IPS-15b (cell line): ENCODE measurements at regions not wholly inside any gene's neighbourhood (a gene's known extent, or its start where the extent isn't known, plus 50 kb on each side); places are given as distances from the start of the nearest gene placed in this dataset.

Experiments used
- H3K27me3 ChIP-seq: one replicate; pipeline ENCODE4 v1.6.1; 2013; ENCODE audit warnings: low read length; ENCODE audit not compliant: control insufficient read depth, insufficient read depth
- H3K36me3 ChIP-seq: one replicate; pipeline ENCODE4 v1.6.1; 2013; ENCODE audit warnings: low read length; ENCODE audit not compliant: control insufficient read depth, insufficient read depth
- H3K4me1 ChIP-seq: one replicate; pipeline ENCODE4 v1.6.1; 2013; ENCODE audit warnings: mild to moderate bottlenecking, low read length; ENCODE audit not compliant: control insufficient read depth, insufficient read depth
- H3K4me3 ChIP-seq: one replicate; pipeline ENCODE4 v1.5.1; 2013; ENCODE audit warnings: low read depth, low read length
- H3K9ac ChIP-seq: one replicate; pipeline ENCODE4 v1.6.1; 2013; ENCODE audit warnings: low read depth, mild to moderate bottlenecking, low read length
- H3K9me3 ChIP-seq: one replicate; pipeline ENCODE4 v1.6.1; 2013; ENCODE audit warnings: mild to moderate bottlenecking, low read length; ENCODE audit not compliant: control insufficient read depth, insufficient read depth

GRCh38 chr3:127490271-127491023 lies 100.1 kb downstream of the TPRA1 start:
- H3K9me3 ChIP-seq, result peaks cover 15% of the 10 kb centered on the region
- H3K9ac ChIP-seq, result no peak overlapping the region
- no peaks in the 10 kb centered on the region for H3K27me3 ChIP-seq
- H3K4me3 ChIP-seq, result no peak overlapping the region
- no peaks in the 10 kb centered on the region for H3K4me1 ChIP-seq
- H3K36me3 ChIP-seq, result no peaks in the 10 kb centered on the region

DNA sequence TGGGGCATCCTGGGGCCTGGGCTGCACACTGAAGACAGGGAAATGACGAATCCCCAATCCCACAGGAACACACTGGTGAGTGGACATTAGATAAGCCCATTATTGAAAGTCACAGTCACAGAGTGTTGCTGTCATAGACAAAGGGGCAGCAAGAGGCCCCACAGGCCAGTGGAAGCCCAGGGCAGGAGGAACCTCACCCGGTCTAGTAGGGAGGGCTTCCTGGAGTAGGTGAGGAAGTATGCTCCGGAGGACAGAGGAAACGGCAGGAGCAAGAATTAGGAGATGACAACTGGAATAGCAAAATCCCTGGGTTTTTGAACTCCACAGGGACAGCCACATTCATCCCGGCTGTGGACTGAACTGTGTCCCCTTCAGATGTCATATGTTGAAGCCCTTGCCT lies 101.2 kb downstream of the TPRA1 start:
- Histone ChIP-seq H3K4me3 (no peak overlapping the region), H3K9me3 (peaks cover 14% of the 10 kb centered on the region), H3K36me3 (no peaks in the 10 kb centered on the region), H3K4me1 (no peaks in the 10 kb centered on the region), H3K9ac (no peak overlapping the region), H3K27me3 (no peaks in the 10 kb centered on the region)

DNA sequence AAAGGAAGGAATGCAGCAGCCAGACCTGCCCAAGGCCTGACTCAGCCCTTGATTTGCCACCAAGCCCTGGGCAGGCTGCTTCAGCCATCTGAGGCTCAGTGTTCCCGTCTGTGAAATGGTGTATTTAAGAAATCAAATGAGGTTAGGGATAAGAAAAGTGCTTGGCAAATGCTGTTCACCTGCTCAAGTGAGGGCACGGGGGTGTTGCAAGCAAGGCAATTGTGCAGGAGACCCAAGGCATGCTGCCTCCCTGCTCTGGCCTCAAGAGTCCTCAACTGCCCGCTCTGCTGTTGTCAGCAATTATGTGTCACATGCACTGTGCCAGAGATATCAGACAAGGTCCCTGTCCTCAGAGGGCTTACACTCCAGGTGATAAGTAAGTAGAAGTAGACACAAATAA lies 101.8 kb downstream of the TPRA1 start:
- Histone ChIP-seq H3K9me3 (peaks cover 9% of the 10 kb centered on the region), H3K27me3 (no peaks in the 10 kb centered on the region), H3K4me3 (no peak overlapping the region), H3K4me1 (no peaks in the 10 kb centered on the region), H3K9ac (no peak overlapping the region), H3K36me3 (no peaks in the 10 kb centered on the region)

DNA sequence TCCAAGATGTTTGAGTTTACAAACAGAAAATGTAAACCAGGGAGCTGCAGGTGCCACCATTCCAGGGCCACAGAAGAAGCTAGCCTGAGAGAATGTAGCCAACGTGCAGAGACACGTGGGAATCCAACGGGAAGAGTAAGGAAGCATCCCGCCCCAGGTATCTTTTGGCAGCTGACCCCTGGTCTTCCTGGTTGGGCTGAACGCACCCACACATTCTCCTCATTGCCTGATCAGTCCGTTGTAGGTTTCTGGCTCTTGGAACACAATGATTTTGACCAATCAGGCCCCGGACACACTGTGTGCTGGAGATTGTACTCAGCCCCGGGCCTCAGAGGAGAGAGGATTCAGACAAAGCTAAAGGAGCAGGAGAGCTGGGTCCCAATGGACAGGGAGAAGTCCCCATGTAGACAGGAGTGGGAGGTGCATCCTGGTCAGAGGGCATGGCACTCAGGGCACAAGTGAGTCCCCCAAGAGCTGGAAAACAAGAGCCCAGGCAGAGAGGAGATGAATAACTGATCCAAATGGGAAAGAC lies 102.3 kb downstream of the TPRA1 start:
- Histone ChIP-seq H3K4me3 (no peak overlapping the region), H3K36me3 (no peaks in the 10 kb centered on the region), H3K9me3 (peaks cover 5% of the 10 kb centered on the region), H3K9ac (no peak overlapping the region), H3K27me3 (no peaks in the 10 kb centered on the region), H3K4me1 (no peaks in the 10 kb centered on the region)

DNA sequence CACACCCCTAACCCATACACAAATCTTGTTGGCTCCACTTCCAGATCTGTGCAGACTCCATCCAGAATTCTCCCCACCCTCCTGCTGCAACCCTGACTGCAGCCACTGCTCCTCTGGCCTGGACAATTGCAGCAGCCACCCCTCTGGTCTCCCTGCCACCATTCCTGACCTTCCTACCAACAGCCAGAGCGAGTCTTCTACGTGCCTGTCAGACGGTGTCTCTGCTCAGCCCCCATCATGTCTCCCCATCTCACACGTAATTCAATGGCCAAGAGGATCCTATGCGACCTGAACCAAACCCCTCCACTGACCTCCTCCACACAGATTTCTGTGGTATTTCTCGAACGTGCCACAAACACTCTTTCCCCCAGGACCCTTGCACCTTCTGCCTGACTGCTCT lies 103.3 kb downstream of the TPRA1 start:
- Histone ChIP-seq H3K9ac (no peak overlapping the region), H3K36me3 (no peaks in the 10 kb centered on the region), H3K4me3 (no peak overlapping the region), H3K27me3 (no peaks in the 10 kb centered on the region), H3K4me1 (no peaks in the 10 kb centered on the region), H3K9me3 (peaks cover 5% of the 10 kb centered on the region)

GRCh38 chr3:127486321-127486944 lies 104.1 kb downstream of the TPRA1 start:
- Histone ChIP-seq H3K4me3 (no peak overlapping the region), H3K4me1 (no peaks in the 10 kb centered on the region), H3K36me3 (no peaks in the 10 kb centered on the region), H3K27me3 (no peaks in the 10 kb centered on the region), H3K9me3 (peaks cover 5% of the 10 kb centered on the region), H3K9ac (no peak overlapping the region)

DNA sequence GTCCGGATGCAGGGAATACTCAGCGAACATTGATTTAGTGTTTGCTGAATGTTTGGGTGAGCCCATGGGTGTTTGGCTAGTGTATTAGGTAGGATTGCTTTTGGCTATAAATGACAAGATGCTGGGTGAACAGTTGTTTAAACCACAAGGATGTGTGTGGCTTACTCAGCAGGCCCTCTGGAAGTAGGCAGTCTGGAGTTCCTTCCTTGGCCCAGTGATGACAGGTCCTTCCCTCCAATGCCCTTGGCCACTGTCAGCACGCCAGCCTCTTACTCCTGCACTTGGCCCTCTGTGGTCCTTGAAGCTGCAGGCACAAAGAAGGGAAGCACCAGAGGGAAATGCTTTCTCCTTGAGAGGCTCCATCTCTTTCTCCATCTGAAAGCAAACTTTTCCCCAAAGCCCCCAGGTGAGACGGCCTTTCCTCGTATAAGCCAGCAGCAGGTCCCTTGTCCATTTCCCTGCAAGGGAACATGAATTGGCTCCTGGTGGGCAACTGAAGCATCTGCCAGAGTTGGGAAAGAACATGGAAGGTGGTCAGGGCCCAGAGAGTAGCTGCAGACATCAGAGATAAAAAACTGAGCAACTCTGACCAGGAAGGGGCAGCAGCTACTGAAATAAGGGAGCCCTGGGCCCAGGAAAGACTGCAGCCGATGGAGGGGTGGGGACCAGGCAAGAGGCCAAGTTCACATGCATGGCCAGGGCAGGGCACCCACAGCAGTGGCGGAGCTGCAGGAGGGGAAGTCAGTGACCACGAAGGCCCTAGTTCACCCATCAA lies 105.0 kb downstream of the TPRA1 start:
- Histone ChIP-seq H3K4me1 (no peaks in the 10 kb centered on the region), H3K9me3 (peaks cover 5% of the 10 kb centered on the region), H3K9ac (no peak overlapping the region), H3K36me3 (no peaks in the 10 kb centered on the region), H3K27me3 (no peaks in the 10 kb centered on the region), H3K4me3 (no peak overlapping the region)

DNA sequence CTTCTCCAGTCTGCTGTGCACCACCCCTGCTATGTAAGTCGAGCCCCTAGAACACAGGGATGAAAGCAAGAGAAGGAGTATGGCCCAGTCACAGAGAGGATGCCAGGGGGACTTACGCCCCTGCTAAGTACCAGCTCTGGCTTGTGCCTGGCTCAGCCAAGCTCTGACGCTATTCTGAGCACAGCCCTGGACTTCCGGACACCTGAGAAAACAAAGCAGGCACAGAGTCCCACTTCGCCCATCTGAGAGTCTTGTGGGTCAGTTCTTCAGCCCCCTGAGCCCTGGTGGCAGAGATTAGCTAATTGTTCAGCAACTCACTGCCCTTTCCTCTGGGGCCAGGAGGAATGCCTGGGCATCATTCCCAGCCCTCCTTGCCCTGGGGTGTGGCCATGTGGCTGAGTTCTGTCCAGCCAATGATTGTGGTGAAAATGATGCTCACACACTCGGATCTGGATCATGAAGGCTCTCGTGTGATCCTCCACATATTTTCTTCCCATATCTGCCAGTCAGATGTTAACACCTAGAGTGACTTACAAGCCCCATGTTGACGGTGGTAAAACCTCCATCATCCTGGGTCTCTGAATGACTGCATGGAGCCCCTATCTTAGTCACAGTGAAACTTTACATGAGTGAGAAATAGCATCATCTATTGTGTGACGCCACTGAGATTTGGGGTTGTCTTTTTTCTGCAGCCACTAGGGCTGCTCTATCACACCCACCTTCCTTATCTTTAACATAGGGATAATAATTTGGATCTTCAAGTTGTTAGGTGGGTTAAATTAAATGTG lies 105.7 kb downstream of the TPRA1 start:
- H3K9ac ChIP-seq, result no peak overlapping the region
- no peak overlapping the region for H3K4me3 ChIP-seq
- no peaks in the 10 kb centered on the region for H3K27me3 ChIP-seq
- H3K36me3 ChIP-seq, result no peaks in the 10 kb centered on the region
- H3K9me3 ChIP-seq, result peaks cover 5% of the 10 kb centered on the region
- no peaks in the 10 kb centered on the region for H3K4me1 ChIP-seq

DNA sequence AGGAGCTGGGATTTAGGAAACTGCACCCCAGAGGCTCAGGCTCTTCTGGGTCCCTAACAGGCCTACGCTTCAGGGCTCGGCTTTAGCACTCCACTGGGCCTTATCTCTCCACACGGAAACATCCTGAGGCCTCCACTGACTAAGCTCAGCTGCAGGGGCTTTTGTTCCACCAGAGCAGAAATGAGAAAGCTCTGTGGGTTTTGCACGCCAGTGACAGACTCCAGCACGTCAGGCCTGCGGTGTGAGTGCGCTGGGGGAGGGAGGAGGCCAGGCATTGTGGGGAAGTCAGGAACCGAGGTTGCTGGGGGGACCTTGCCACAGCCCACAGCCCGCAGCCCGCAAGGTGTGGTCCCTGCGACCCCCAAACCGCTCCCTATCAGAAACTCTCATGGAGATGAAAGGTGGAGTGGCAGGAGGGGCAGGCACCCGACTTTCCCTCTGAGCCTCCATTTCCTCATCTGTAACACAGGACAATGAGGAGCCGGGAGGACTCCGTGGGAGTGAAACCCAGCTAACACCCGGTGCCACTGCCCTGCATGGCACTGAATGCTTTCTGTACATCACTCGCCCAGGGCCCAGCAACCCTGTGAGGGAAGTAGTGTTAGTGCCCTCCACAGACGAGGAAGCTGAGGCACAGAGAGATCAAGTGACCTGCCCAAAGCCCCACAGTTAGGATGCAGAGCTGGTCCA lies 106.5 kb downstream of the TPRA1 start:
- Histone ChIP-seq H3K27me3 (no peaks in the 10 kb centered on the region), H3K9ac (no peak overlapping the region), H3K4me3 (no peak overlapping the region), H3K4me1 (peaks cover 5% of the 10 kb centered on the region), H3K36me3 (no peaks in the 10 kb centered on the region), H3K9me3 (peaks cover 5% of the 10 kb centered on the region)

DNA sequence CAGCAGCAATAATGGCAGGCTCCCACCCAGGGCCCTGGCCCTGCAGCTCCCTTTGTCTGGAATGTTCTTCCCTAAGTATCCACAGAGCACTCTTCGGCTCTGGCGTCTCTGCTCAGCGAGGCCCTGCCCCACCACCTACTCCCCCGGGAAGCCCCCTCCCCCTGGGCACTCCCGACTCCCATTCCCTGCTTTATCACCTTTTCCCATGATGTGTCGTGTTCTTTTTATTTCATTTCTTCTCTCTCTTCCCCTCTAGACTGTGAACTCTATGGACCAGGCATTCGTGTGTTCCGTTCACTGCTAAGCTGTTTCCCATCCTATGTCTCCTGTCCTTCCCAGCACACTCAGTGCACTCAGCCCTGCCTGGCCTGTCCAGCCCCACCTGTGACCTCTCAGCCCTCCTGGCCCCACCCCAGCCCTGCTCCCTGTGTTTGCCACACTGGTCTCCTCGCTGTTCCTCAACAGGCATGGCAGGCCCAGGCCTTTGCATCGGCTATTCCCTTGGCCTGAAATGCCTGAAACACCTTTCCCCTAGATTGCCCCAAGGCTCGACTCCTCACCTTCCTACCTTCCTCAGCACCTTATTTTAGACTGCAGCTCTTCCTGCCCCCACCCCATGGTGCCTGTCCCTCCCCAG lies 107.4 kb downstream of the TPRA1 start:
- peaks cover 5% of the 10 kb centered on the region for H3K4me1 ChIP-seq
- no peak overlapping the region for H3K9ac ChIP-seq
- no peak overlapping the region for H3K4me3 ChIP-seq
- no peaks in the 10 kb centered on the region for H3K27me3 ChIP-seq
- H3K9me3 ChIP-seq, result peaks cover 5% of the 10 kb centered on the region
- no peaks in the 10 kb centered on the region for H3K36me3 ChIP-seq
